ENCODE measurements at regions not wholly inside any gene's neighbourhood (a gene's known extent, or its start where the extent isn't known, plus 50 kb on each side); places are given as distances from the start of the nearest gene placed in this dataset.

GRCh38 chr4:156116991-156117390 lies 163.3 kb upstream of the CTSO start:
- TF ChIP-seq CTCF (IDR thresholded peaks at IDR 0.05; ENCODE audit: borderline replicate concordance, extremely low read depth, low read length, poor library complexity, severe bottlenecking), result no peak
- no peak for TF ChIP-seq EZH2 (IDR thresholded peaks at IDR 0.05; ENCODE audit: borderline replicate concordance, low read depth, low read length, severe bottlenecking)
